T47D (cell line): ENCODE measurements at regions not wholly inside any gene's neighbourhood (a gene's known extent, or its start where the extent isn't known, plus 50 kb on each side); places are given as distances from the start of the nearest gene placed in this dataset.
"Not testable (repeated sequence)": the region's sequence is repeated elsewhere in the genome, so short reads cannot be mapped to it uniquely, and the experiment has no call there.

Source experiments
- DNase-seq, 2 experiments: peaks; one replicate each; pipeline versions ENCODE4 v3.0.0 to v3.0.0-alpha.2; 2011 to 2012; ENCODE audit warnings: low read depth in 1 of 2, low spot score in 1 of 2
- JUND ChIP-seq: IDR thresholded peaks from 2 replicates; pipeline ENCODE4 v1.6.1; 2012; ENCODE audit warnings: low read depth
- in situ Hi-C: cut with HindIII; loops from 2 replicates; pipeline ENCODE4 v1.10.0; 2016; ENCODE audit warnings: low sequenced_read_pairs, low pct_unique_long_range_greater_than_20kb

DNA sequence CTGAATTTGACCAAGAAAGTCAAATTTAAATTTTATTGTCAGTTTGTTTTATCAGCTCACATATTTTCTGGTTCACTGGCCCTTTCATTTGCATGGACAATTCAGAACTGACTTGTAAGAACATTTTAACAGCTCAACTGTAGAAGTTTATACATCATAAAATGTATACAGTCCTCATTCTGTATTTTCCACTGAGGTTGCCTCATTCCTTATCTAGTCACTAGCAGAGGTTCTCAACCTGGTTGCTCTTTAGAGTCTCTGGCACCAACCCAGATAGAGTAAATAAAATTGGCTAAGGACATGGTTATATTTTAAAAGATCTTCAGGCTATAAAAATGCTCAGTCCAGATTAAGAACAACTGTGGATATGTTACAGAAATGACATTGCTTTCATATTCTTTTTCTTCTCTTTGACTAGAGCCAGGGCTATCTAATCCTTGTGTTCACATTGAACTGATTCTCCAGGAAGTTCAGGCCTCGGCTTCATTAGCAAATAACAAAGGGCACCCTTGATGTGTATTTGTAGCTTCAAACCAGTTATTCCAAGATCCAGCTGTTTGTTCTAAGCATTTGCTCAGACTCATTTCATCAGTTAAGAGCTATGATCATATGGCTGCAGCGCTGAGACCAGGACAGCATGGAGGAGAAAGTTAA lies 782.5 kb downstream of the ETS1 start:
- DNase-seq: peak in 1 of 2 experiments; percentile 30
- in situ Hi-C loops: no loop called here
- TF ChIP-seq JUND: no peak

DNA sequence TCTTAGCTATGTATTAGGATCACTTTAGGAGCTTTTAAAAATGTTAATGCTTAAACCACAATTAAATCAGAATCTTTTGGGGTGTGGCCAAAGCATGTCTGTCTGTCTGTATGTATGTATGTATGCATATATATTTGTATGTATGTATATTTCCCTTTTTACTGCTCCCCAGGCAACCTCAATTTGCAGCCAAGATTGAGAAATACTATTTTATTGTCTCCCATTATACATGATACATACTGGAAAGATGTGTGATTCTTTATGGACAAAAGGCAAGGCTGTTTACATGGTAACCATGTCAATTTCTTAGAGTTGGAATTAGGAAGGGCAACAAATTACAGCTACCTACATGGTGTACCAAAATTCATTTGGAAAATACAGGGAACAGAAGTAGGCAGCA lies 783.6 kb downstream of the ETS1 start:
- no peak for TF ChIP-seq JUND
- in situ Hi-C loops: no loop called here
- no peak for DNase-seq

DNA sequence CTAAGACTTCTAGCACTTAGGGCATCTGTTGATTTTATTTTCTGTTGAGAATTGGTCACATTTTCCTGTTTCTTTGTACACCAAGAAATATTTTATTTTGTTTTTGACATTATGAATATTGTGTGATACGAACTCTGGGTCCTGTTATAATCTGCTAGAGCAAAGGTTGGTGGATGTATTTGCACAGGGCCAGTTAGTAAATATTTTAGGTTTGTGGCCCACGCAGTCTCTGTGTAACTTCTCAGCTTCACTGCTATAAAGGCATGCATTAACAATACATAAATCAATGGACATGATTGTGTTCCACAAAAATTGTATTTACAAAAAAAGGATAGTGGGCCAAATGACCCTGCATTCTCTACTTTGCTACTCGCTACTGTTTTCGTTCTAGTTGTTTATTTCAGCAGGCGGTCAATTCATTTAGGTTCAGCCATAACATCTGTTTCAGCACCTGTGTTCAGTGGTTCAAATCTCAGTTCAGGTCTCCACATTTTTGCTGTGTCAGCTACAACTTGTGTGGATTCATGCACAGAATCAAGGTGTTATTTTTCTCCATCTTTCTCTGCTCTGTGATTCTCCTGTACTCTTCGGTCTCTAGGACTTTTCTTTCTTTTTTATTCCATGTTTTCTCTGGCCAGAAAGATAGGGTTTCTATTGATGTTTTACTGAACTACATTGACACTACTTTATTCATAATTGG lies 786.2 kb downstream of the ETS1 start:
- DNase-seq: no peak
- in situ Hi-C loops: no loop called here

DNA sequence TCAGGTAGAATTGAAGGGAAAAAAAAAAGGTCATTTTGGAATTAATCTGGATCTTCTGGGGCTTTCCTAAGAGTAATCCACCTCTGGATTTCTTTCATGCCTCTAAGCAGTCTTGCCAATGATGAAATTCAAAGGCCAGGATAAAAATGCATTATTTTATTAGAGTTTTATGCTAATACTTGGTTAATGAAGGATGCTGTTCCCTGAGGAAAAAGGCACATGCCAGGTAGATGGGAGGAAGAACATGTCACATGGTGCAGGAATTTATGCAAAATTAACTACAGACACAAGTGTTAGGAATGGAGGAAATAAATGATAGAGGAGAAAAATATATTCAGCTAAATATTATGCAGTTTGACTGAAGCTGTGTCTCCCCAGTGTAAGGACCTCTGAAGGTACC lies 792.0 kb downstream of the ETS1 start:
- in situ Hi-C loops: no loop called here
- TF ChIP-seq JUND: no peak
- DNase-seq: no peak

More for the DNA sequence above, 786.2 kb downstream of the ETS1 start:
- TF ChIP-seq JUND: no peak

DNA sequence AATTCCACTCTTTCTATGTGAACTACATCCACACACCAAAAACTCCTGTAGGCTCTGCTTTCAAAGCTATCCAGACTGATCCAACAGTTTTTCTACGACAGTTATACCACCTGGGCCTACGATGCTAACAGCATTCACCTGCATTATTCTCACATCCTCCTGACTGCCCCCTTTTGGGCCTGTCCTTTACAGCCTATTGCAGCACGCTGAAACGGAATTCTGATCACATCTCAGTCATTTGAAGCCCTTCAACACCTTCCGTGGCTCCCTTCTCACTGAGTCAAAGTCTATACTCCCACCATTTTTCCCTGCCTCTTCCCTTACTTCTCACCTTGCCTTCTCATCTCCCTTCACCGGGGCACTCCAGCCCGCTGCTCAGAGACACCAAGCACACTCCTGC lies 791.3 kb upstream of the KIRREL3 start:
- in situ Hi-C loops: no loop called here
- no peak for TF ChIP-seq JUND
- DNase-seq: no peak

DNA sequence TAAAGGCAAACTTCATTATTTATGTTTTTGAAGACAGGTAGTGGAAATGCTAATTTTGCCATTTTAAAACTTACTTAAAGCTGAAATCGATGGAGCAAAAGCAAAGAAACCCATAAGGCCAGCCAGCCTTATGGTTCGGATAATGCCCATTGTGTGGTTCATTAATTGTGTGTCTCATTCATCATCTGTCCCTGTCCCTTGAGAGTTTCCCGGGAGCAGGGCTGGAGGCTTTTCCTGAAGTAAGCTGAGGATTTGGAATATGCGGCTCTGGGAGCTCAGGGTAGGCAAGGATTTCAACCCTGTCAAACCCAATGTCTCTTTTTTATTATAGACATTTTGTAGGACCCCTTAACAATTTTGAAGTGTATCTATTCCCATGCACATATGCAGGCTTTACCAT lies 790.0 kb upstream of the KIRREL3 start:
- in situ Hi-C loops: no loop called here
- TF ChIP-seq JUND: no peak
- DNase-seq: no peak

DNA sequence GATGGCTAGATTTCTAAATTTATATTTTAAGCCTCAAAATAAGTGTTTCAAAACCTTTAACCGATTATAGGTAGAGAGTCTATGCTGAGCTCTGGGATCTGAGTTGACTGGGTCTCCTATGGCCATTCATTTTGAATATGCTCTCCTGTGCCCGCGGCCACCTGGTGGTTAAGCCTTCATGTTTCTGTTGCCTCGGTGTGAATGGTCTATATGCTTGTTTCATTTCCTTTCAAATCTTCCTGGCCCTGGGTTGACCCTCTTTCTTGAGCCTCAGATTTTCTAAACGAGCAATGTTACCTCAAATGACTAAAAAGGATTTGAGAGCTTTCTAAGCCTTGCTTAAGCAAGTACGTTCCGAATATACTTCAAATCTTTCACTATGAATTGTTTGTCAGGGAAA lies 789.4 kb upstream of the KIRREL3 start:
- in situ Hi-C loops: no loop called here
- DNase-seq: peak; percentile 36 to 60
- TF ChIP-seq JUND: no peak

DNA sequence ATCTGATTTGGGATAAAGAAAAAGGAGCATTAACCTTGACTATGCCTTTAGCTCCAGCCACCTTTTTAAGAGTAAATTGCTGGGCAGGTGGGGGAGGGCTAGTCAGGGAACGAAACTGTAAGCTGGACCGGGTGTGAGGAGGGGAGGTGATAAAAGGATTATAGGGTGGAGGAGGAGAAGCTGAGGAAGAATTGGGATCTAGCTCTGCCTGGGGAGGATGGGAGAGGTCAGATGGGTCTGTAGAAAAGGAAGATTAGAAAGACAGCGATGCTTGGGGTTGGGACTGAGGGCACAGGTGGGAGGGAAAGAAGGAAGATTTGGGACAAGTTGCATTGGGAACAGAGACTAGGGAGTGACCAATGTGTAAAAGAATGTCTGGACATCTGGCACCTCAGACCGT lies 772.4 kb upstream of the KIRREL3 start:
- in situ Hi-C loops, DNase-seq: not testable (repeated sequence)

DNA sequence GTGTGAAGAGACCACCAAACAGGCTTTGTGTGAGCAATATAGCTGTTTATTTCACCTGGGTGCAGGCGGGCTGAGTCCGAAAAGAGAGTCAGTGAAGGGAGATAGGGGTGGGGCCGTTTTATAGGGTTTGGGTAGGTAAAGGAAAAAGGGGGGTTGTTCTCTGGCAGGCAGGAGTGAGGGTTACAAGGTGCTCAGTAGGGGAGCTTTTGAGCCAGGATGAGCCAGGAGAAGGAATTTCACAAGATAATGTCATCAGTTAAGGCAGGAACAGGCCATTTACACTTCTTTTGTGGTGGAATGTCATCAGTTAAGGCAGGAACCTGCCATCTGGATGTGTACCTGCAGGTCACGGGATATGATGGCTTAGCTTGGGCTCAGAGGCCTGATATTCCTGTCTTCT lies 768.4 kb upstream of the KIRREL3 start:
- in situ Hi-C loops, DNase-seq: not testable (repeated sequence)

DNA sequence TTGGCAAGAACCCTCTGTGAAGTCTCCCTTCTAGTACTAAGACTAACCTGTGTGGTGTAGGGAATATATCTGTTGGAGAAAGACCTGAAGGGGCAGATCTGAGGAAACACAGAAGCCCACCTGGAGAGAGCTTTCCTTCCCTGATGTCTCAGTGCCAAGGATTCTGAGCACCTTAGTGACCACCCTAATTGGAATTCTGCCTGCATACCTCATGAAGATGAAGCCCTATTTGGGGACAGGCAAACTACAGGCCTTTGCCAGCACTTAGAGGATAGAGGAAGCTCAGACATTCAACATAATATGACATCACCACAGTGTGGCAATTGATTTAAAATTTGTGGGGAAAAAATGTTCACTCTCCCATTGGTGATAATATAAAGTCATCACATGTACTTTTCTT lies 766.2 kb upstream of the KIRREL3 start:
- in situ Hi-C loops: no loop called here
- no peak for TF ChIP-seq JUND
- no peak for DNase-seq

DNA sequence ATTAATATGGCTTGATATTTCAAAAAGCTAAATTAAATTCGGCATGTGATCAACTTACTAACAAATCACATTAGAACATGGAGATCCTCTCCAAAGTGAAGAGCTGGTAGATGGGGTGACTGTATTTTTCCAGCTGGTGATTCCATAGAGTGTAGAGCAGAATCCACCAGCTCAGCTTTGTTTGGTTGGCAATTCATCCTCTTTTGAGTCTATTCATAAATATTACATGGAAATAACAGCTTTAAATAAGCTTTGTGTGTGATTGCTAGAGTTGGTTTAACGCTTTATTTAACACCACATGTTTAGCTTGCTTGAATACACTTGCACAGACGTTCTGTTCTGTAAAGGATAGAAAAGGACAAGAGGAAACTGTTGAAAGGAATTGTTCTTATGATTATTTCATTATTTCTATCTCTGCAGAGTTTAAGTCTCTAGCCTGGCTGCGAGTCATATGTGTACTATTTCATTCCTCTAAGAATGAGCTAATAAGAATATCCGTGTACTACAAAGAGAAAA lies 738.3 kb upstream of the KIRREL3 start:
- no peak for DNase-seq
- no peak for TF ChIP-seq JUND
- in situ Hi-C loops: no loop called here

DNA sequence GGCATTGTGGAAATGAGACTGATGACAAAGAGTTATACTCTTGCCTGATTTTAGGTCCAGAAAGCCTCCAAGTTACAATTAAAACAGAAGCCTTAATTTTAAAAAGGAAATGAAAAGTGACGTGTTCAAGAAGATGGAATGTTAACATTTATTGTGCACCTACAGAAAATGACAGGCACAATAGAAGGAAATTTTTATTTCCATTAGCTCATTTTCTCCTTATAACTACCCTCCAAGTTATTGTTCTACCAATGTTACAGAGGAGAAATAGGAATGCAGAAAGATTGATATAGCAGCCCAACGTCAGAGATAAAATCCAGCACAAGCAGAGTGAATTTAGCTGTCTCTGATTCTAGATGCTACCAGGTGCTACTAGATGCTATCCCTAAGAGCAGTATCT lies 736.9 kb upstream of the KIRREL3 start:
- no peak for TF ChIP-seq JUND
- no peak for DNase-seq
- in situ Hi-C loops: no loop called here

DNA sequence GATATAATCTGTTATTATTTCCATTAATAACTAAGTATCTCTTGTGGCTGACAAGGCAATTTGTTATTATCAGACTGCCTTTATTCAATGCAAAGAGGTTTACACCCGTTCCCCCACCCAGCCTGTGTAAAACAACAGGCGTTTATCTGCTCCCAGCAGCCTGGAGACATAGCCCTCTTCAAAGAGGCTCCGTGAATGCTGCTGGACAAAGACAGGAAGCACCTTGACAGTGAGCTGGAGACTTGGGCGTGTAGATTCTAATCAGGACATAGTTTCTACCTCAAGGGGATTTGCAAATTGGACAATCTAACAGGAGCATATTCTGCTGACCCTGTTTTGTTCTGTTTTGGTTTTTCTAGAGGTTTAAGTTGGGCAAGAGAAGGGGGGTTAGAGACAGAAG lies 733.0 kb upstream of the KIRREL3 start:
- peak in 1 of 2 experiments; percentile 13 for DNase-seq
- in situ Hi-C loops: no loop called here
- TF ChIP-seq JUND: no peak
